Heart left ventricle (tissue), 16 donors: ENCODE measurements at regions not wholly inside any gene's neighbourhood (a gene's known extent, or its start where the extent isn't known, plus 50 kb on each side); places are given as distances from the start of the nearest gene placed in this dataset.
A peak's percentile ranks its signal among the peaks of the same experiment; 100 is the strongest.

ENCODE experiments used
- ATAC-seq, 4 donors: fragments of 200-7000 bp; cut with Tn5 transposase; one replicate each; pipeline ENCODE4 v1.9.1; 2020 to 2022; ENCODE audit warnings: moderate library complexity in 4 of 4, mild to moderate bottlenecking in 3 of 4, moderate number of reproducible peaks in 1 of 4
- DNase-seq, 5 donors: peaks; one replicate each; pipeline ENCODE4 v3.0.0-alpha.2; 2020
- H3K27ac ChIP-seq, 12 donors: fragments of 200-600 bp; sonication (generic) in 4 of 12; one replicate each; pipeline versions ENCODE4 v1.5.0 to v1.8.0; 2016 to 2022; ENCODE audit warnings: mild to moderate bottlenecking in 2 of 12
- H3K27me3 ChIP-seq, 9 donors: fragments of 200-600 bp; sonication (generic) in 2 of 9; one replicate each; pipeline versions ENCODE4 v1.5.1 to v1.8.0; 2016 to 2022; ENCODE audit warnings: mild to moderate bottlenecking in 3 of 9
- H3K36me3 ChIP-seq, 9 donors: fragments of 200-600 bp; sonication (generic) in 2 of 9; one replicate each; pipeline versions ENCODE4 v1.5.0 to v1.8.0; 2018 to 2022; ENCODE audit warnings: mild to moderate bottlenecking in 2 of 9
- H3K4me1 ChIP-seq, 12 donors: fragments of 200-600 bp; sonication (generic) in 4 of 12; one replicate each; pipeline versions ENCODE4 v1.5.0 to v1.8.0; 2016 to 2022; ENCODE audit warnings: mild to moderate bottlenecking in 3 of 12
- H3K4me3 ChIP-seq, 12 donors: fragments of 200-600 bp; sonication (generic) in 4 of 12; one replicate each; pipeline versions ENCODE4 v1.5.0 to v1.8.0; 2017 to 2022; ENCODE audit warnings: mild to moderate bottlenecking in 9 of 12, moderate library complexity in 4 of 12
- H3K9me3 ChIP-seq, 12 donors: fragments of 200-600 bp; sonication (generic) in 4 of 12; one replicate each; pipeline versions ENCODE4 v1.5.0 to v1.8.0; 2016 to 2022; ENCODE audit warnings: mild to moderate bottlenecking in 1 of 12
- CTCF ChIP-seq, 12 donors: fragments of 200-600 bp; sonication (generic) in 4 of 12; IDR thresholded peaks; one replicate each; pipeline versions ENCODE4 v1.5.0 to v1.8.0; 2018 to 2022; ENCODE audit warnings: antibody characterized with exemption in 12 of 12, mild to moderate bottlenecking in 5 of 12
- POLR2A ChIP-seq, 2 donors: fragments of 450-650 bp; IDR thresholded peaks; one replicate each; pipeline ENCODE4 v1.6.1; 2017; ENCODE audit warnings: antibody characterized with exemption in 2 of 2, mild to moderate bottlenecking in 2 of 2, moderate library complexity in 2 of 2
- WGBS, 4 donors: extraction: QIAGEN DNeasy Blood & Tissue Kit in 2 of 4; methylation state at CpG; one replicate each; pipeline versions ENCODE4 v1.1.5 to v1.1.7; 2013 to 2018; 5-methylcytosine and 5-hydroxymethylcytosine counted together
- intact Hi-C, 10 donors: fragments of 100-400 bp; cut with DNase I; formaldehyde crosslinking; loops; one replicate each; pipeline versions ENCODE4 v1.11.1 to v1.14.2; 2022
- donor health status: ischemic (EF 13 %, LVEDD 7.1; RV severe dilation, severe dysfunction).
- donor health status: healthy with polysubstance abuse.
- donor health status: DM: no; HTN: yes; CAD: no.
- donor health status: DM: no; HTN: no; CAD: no.
- donor health status: ischemic (EF 25% LVEDD 6.9; RV normal size, moderate dysfunction).
- donor health status: ischemic (EF 25% LVEDD 5.7; RV mildly dilated, moderate dysfunction).
- donor health status: healthy.
- donor health status: DM: yes; HTN: yes; CAD: no.
- donor health status: ischemic (EF 35%, LVEDD 5.7; RV mildly dilated, moderate dysfunction).
- donor health status: nonischemic (EF 11% LVEDD 7.7; RV severe dilation, severe dysfunction).
- donor health status: DM: yes; HTN: yes; CAD: no.
- donor health status: PGD.
- donor health status: ischemic (EF 29% LVEDD 5.4; RV normal size, mild dysfunction).
- donor health status: nonischemic (EF 23%, LVEDD 6.1; RV moderate dilation, normal function).

GRCh38 chr6:169370666-169371343 is 117.2 kb upstream of the THBS2 start:
- no peak for DNase-seq
- H3K4me3 ChIP-seq = no peak overlapping the region
- H3K27me3 ChIP-seq = no peaks in the 10 kb centered on the region
- no peak for ATAC-seq
- H3K4me1 ChIP-seq = no peaks in the 10 kb centered on the region
- TF ChIP-seq CTCF (IDR thresholded peaks at IDR 0.05) (no peak), POLR2A (IDR thresholded peaks at IDR 0.05) (no peak)
- no peaks in the 10 kb centered on the region for H3K36me3 ChIP-seq
- intact Hi-C loops = no loop called here
- 62 to 69% (median 67%) methylated on average over 8 of the region's 8 CpGs for WGBS, 4 donors
- H3K9me3 ChIP-seq = peaks cover 0 to 9% (median 0%) of the 10 kb centered on the region in 12 donors
- no peak overlapping the region for H3K27ac ChIP-seq

GRCh38 chr6:169370054-169370453 is 116.4 kb upstream of the THBS2 start:
- H3K27ac ChIP-seq = no peak overlapping the region
- H3K9me3 ChIP-seq = peaks cover 0 to 2% (median 0%) of the 10 kb centered on the region in 12 donors
- no peaks in the 10 kb centered on the region for H3K4me1 ChIP-seq
- DNase-seq = peak in 1 of 5 donors; percentile 34
- intact Hi-C loops = no loop called here
- H3K27me3 ChIP-seq = no peaks in the 10 kb centered on the region
- H3K4me3 ChIP-seq = no peak overlapping the region
- ATAC-seq = peak in 3 of 4 donors; percentile 24 to 62 (median 33)
- 65 to 73% (median 71%) methylated on average over 7 to 10 of the region's 10 CpGs for WGBS, 4 donors
- H3K36me3 ChIP-seq = no peaks in the 10 kb centered on the region
- TF ChIP-seq POLR2A (IDR thresholded peaks at IDR 0.05) (no peak), CTCF (IDR thresholded peaks at IDR 0.05) (no peak)

- no peak for DNase-seq
- Histone ChIP-seq H3K4me1 (no peaks in the 10 kb centered on the region), H3K9me3 (no peaks in the 10 kb centered on the region), H3K36me3 (no peaks in the 10 kb centered on the region), H3K27me3 (no peaks in the 10 kb centered on the region), H3K27ac (no peak overlapping the region), H3K4me3 (no peak overlapping the region)
- no peak for ATAC-seq
- intact Hi-C loops = no loop called here
- TF ChIP-seq POLR2A (IDR thresholded peaks at IDR 0.05) (no peak), CTCF (IDR thresholded peaks at IDR 0.05) (no peak)
- 84 to 93% (median 89%) methylated on average over 11 of the region's 11 CpGs for WGBS, 4 donors
Observed at GRCh38 chr6:169368200-169368599, 114.6 kb upstream of the THBS2 start.

- TF ChIP-seq POLR2A (IDR thresholded peaks at IDR 0.05) (no peak), CTCF (IDR thresholded peaks at IDR 0.05) (no peak)
- Histone ChIP-seq H3K4me3 (no peak overlapping the region), H3K4me1 (no peaks in the 10 kb centered on the region), H3K36me3 (no peaks in the 10 kb centered on the region), H3K9me3 (no peaks in the 10 kb centered on the region), H3K27me3 (no peaks in the 10 kb centered on the region), H3K27ac (no peak overlapping the region)
- ATAC-seq = no peak
- intact Hi-C loops = no loop called here
- no peak for DNase-seq
- 86 to 89% (median 88%) methylated on average over 7 of the region's 7 CpGs for WGBS, 4 donors
Observed at GRCh38 chr6:169367507-169367906, 113.9 kb upstream of the THBS2 start.
